ENCODE measurements at regions not wholly inside any gene's neighbourhood (a gene's known extent, or its start where the extent isn't known, plus 50 kb on each side); places are given as distances from the start of the nearest gene placed in this dataset.

DNA sequence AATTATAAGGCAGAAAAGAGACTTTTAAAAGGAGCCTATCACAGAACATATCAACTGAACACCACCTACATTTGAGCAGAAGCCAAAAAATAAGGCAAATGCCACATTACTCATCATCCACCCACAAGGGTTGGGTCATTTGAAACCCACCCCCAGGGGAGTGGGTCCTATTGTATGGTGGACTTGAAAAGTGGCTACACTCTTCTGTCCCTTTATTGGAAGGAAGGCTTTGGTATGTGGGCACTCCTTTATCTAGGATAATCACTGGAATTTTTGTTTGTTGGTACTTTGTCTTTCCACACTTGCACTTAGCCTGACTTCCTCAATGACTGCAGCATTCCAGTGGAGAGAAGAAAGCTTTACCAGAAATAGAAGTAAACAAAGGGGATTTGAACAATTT is 157.2 kb upstream of the COL11A1 start:
- H3K36me3 ChIP-seq: no peaks in the 10 kb centered on the region
- no peaks in the 10 kb centered on the region for H3K4me1 ChIP-seq
- no peak overlapping the region for H3K4me3 ChIP-seq
- no peaks in the 10 kb centered on the region for H3K27me3 ChIP-seq
- in situ Hi-C loops (cut with MboI; ENCODE audit: low pct_ligation_motif_present in 1 of 4, low pct_unique_long_range_greater_than_20kb in 1 of 4, low sequenced_read_pairs in 3 of 4) (no loop called here), intact Hi-C loops (cut with DNase I; ENCODE audit: low total_unique reads) (no loop called here)
- H3K27ac ChIP-seq: no peak overlapping the region
- TF ChIP-seq, protein P1, sequence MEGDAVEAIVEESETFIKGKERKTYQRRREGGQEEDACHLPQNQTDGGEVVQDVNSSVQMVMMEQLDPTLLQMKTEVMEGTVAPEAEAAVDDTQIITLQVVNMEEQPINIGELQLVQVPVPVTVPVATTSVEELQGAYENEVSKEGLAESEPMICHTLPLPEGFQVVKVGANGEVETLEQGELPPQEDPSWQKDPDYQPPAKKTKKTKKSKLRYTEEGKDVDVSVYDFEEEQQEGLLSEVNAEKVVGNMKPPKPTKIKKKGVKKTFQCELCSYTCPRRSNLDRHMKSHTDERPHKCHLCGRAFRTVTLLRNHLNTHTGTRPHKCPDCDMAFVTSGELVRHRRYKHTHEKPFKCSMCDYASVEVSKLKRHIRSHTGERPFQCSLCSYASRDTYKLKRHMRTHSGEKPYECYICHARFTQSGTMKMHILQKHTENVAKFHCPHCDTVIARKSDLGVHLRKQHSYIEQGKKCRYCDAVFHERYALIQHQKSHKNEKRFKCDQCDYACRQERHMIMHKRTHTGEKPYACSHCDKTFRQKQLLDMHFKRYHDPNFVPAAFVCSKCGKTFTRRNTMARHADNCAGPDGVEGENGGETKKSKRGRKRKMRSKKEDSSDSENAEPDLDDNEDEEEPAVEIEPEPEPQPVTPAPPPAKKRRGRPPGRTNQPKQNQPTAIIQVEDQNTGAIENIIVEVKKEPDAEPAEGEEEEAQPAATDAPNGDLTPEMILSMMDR (IDR thresholded peaks at IDR 0.05): no peak
- TF ChIP-seq EP300 (IDR thresholded peaks at IDR 0.05; ENCODE audit: low read depth) (no peak), POLR2A (IDR thresholded peaks at IDR 0.05) (no peak), POLR2AphosphoS5 (IDR thresholded peaks at IDR 0.05) (no peak)
- DNase-seq: no peak
- no peaks in the 10 kb centered on the region for H3K9me3 ChIP-seq

DNA sequence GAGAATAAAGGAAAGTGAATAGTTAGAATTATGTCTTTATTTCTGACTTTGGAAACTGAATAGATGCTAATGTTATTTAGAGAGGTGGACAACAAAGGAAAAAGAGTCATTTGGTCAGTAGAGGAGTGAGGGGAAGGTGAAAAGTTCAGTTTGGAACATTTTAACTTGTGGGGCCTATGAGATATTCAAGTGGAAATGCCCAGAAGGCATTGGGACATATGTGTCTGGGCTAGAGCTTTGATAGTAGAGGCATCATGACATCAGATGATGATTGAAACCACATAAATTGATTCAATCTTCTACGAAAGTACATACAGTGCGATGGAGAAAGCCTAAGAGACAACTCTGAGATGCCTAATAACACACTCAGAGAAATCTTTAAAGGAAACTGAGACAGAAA is 151.7 kb upstream of the COL11A1 start:
- intact Hi-C loops (cut with DNase I; ENCODE audit: low total_unique reads) (no loop called here), in situ Hi-C loops (cut with MboI; ENCODE audit: low pct_ligation_motif_present in 1 of 4, low pct_unique_long_range_greater_than_20kb in 1 of 4, low sequenced_read_pairs in 3 of 4) (no loop called here)
- Histone ChIP-seq H3K36me3 (no peaks in the 10 kb centered on the region), H3K27ac (no peak overlapping the region), H3K4me1 (no peaks in the 10 kb centered on the region), H3K9me3 (no peaks in the 10 kb centered on the region), H3K4me3 (no peak overlapping the region), H3K27me3 (no peaks in the 10 kb centered on the region)
- TF ChIP-seq POLR2A (IDR thresholded peaks at IDR 0.05) (no peak), POLR2AphosphoS5 (IDR thresholded peaks at IDR 0.05) (no peak), EP300 (IDR thresholded peaks at IDR 0.05; ENCODE audit: low read depth) (no peak)
- TF ChIP-seq, protein P1 (IDR thresholded peaks at IDR 0.05): no peak
- DNase-seq: no peak
- 77 to 88% methylated on average over 2 of the region's 2 CpGs for WGBS, 2 donors (ENCODE audit: low coverage in 1 of 2)

DNA sequence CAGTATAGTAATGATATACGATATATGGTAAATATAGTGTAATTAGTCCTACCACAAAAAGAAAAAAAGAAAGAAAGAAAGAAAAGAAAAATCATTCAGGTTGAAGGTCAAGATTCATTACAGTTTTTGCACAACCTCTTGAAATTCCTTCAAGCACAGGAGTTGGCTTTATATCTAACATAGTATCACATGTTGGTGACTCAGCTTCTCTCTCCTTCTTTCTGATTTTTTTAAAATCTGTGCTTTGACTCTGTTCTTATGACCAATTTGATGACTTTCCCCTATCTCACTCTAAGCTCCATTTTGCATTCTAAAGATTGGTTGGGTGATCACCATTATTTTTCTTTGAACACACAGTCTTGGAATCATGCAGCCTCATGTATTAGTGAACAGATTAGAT is 148.2 kb upstream of the COL11A1 start:
- WGBS, 2 donors (ENCODE audit: low coverage in 1 of 2): 83 to 88% methylated on average over 1 of the region's 1 CpG
- Histone ChIP-seq H3K9me3 (no peaks in the 10 kb centered on the region), H3K27me3 (no peaks in the 10 kb centered on the region), H3K36me3 (no peaks in the 10 kb centered on the region), H3K27ac (no peak overlapping the region), H3K4me3 (no peak overlapping the region), H3K4me1 (no peaks in the 10 kb centered on the region)
- intact Hi-C loops (cut with DNase I; ENCODE audit: low total_unique reads): no loop called here
- in situ Hi-C loops (cut with MboI; ENCODE audit: low pct_ligation_motif_present in 1 of 4, low pct_unique_long_range_greater_than_20kb in 1 of 4, low sequenced_read_pairs in 3 of 4): no loop called here
- no peak for DNase-seq
- TF ChIP-seq, protein P1 (IDR thresholded peaks at IDR 0.05): no peak
- TF ChIP-seq POLR2A (IDR thresholded peaks at IDR 0.05) (no peak), POLR2AphosphoS5 (IDR thresholded peaks at IDR 0.05) (no peak), EP300 (IDR thresholded peaks at IDR 0.05; ENCODE audit: low read depth) (no peak)

DNA sequence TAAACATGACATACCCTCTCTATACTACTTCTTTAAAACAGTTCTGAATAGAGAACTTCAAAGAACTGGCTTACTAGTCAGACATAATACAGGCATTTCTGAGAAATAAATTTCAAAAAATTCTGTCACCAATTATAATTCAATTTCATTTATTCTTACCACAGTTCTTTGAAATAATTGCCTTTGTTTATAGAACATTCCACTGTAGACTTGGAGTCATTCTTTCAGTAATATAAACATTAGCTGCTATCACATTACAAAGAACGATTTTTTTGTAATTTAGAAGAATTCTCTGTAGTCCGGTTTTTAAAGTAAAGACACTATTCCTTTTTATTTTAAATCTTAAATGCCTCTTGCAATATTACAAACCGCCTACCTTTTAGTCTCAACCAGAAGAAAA is 146.4 kb upstream of the COL11A1 start:
- in situ Hi-C loops (cut with MboI; ENCODE audit: low pct_ligation_motif_present in 1 of 4, low pct_unique_long_range_greater_than_20kb in 1 of 4, low sequenced_read_pairs in 3 of 4): no loop called here

More for the DNA sequence above, 146.4 kb upstream of the COL11A1 start:
- Histone ChIP-seq H3K27me3 (no peaks in the 10 kb centered on the region), H3K27ac (no peak overlapping the region), H3K4me3 (no peak overlapping the region), H3K36me3 (no peaks in the 10 kb centered on the region), H3K9me3 (no peaks in the 10 kb centered on the region), H3K4me1 (no peaks in the 10 kb centered on the region)
- TF ChIP-seq EP300 (IDR thresholded peaks at IDR 0.05; ENCODE audit: low read depth): no peak
- TF ChIP-seq, protein P1 (IDR thresholded peaks at IDR 0.05): no peak
- TF ChIP-seq POLR2A (IDR thresholded peaks at IDR 0.05): no peak
- no peak for TF ChIP-seq POLR2AphosphoS5 (IDR thresholded peaks at IDR 0.05)
- intact Hi-C loops (cut with DNase I; ENCODE audit: low total_unique reads): no loop called here
- no peak for DNase-seq
- WGBS, 2 donors (ENCODE audit: low coverage in 1 of 2): 56 to 61% methylated on average over 3 of the region's 3 CpGs

Data from transverse colon (tissue), 4 donors.